ENCODE measurements at regions not wholly inside any gene's neighbourhood (a gene's known extent, or its start where the extent isn't known, plus 50 kb on each side); places are given as distances from the start of the nearest gene placed in this dataset.

- CTCF ChIA-PET = no interaction called here
Observed at GRCh38 chr14:101456246-101457175, 104.8 kb upstream of the DIO3 start.

More at GRCh38 chr14:101456246-101457175, 104.8 kb upstream of the DIO3 start:
- Histone ChIP-seq H3K4me3 (replicated peaks in 1 of 3; ENCODE audit: insufficient read depth in 1 of 3, low read depth in 1 of 3, low read length in 3 of 3) (no peak overlapping the region), H3K27me3 (ENCODE audit: control insufficient read depth in 2 of 2, insufficient read depth in 2 of 2, low read length in 2 of 2) (peaks cover 31 to 53% of the 10 kb centered on the region in 2 experiments), H3K4me1 (ENCODE audit: control insufficient read depth, extremely low read depth, insufficient read depth, low read length) (no peaks in the 10 kb centered on the region), H3K4me2 (ENCODE audit: insufficient read depth, low read length) (no peak overlapping the region), H4K20me1 (replicated peaks; ENCODE audit: control insufficient read depth, extremely low read depth, insufficient read depth, low read length) (no peaks in the 10 kb centered on the region), H3K79me2 (ENCODE audit: control insufficient read depth, insufficient read depth, low read length) (no peaks in the 10 kb centered on the region), H3K27ac (ENCODE audit: insufficient read depth, low read depth, low read length) (no peak overlapping the region), H3K9me1 (replicated peaks; ENCODE audit: control insufficient read depth, extremely low read depth, insufficient read depth, low read length) (no peaks in the 10 kb centered on the region), H3K9me3 (replicated peaks; ENCODE audit: control insufficient read depth, insufficient read depth, low read length) (no peaks in the 10 kb centered on the region), H2AFZ (ENCODE audit: low read depth, low read length) (no peak overlapping the region), H3K36me3 (ENCODE audit: control insufficient read depth in 2 of 2, extremely low read depth in 1 of 2, insufficient read depth in 2 of 2, low read length in 2 of 2) (no peaks in the 10 kb centered on the region), H3K9ac (replicated peaks; ENCODE audit: extremely low read depth, insufficient read depth, low read length) (no peak overlapping the region)
- no peak for DNase-seq (ENCODE audit: low read depth, low spot score)
- intact Hi-C loops (cut with micrococcal nuclease) (no loop called here), dilution Hi-C loops (cut with MboI; ENCODE audit: extremely low pct_ligation_motif_present, low sequenced_read_pairs) (no loop called here)
- no TSS peak for BruUV-seq (replicated peaks)
- POLR2A ChIA-PET = no interaction called here
- TF ChIP-seq JUN (IDR thresholded peaks at IDR 0.05; ENCODE audit: borderline replicate concordance, insufficient read depth, insufficient read length, low read depth) (no peak), MYC (IDR thresholded peaks at IDR 0.05; ENCODE audit: low read depth, low read length) (no peak), MAX (IDR thresholded peaks at IDR 0.05; ENCODE audit: insufficient read depth, insufficient read length) (no peak), POLR2AphosphoS5 (IDR thresholded peaks at IDR 0.05; ENCODE audit: insufficient read depth, low read depth, low read length) (no peak), EZH2 (IDR thresholded peaks at IDR 0.05; ENCODE audit: borderline replicate concordance, low read depth, low read length, severe bottlenecking) (no peak), GATA2 (IDR thresholded peaks at IDR 0.05; ENCODE audit: insufficient read depth, insufficient read length, low read depth, low read length) (no peak), FOS (IDR thresholded peaks at IDR 0.05; ENCODE audit: borderline replicate concordance, insufficient read depth, low read length) (no peak), CTCF (IDR thresholded peaks at IDR 0.05; ENCODE audit: extremely low read depth in 1 of 2, insufficient read depth in 1 of 2, low read depth in 1 of 2, low read length in 2 of 2) (no peak), POLR2A (IDR thresholded peaks at IDR 0.05; ENCODE audit: low read depth, low read length) (no peak)
- no peak for FAIRE-seq

Measured in endothelial cell of umbilical vein (primary cell).